ENCODE measurements at regions not wholly inside any gene's neighbourhood (a gene's known extent, or its start where the extent isn't known, plus 50 kb on each side); places are given as distances from the start of the nearest gene placed in this dataset.

DNA sequence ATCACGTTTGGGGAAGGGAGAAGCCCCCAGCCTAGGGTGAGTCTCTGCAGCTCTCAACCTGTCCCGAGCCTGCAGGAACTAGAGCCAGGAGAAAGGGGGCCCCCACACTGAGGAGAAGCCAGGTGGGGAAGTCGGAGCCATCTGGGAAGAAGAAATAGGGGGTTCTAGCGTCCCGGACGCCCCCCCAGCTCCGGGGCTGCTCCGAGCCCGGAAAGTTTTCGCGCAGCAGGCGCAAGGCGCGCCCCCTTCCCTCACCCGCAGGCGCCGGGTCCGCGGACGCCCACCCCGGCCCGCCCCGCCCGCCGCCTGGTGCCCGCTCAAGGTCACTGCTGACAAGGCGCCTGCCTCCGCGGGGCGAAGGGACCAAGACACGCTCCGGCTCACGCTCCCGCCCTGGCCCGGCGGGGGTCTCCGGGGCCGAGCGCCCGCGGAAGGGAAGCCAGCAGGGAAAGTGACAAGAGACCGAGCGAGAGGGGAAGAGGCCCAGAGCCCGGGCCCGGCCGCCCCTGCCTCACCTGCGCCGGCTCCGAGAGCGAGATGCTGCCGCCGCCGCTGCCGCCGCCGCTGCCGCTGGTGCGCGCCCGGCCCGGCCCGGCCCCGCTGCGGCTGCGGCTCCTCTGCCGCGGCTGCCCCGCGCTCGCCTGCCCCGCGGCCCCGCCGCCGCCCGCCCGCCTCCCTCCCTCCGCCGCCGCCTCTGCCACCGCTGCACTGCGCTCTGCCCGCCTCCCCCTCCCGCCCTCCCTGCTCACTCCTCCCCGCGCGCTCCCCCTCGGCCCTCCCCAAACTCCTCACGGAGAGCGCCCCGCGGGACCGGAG, 108.4 kb upstream of the SLC6A11 start:
- Histone ChIP-seq H3K4me3 (peak overlapping the region; percentile 38), H3K4me2 (peak overlapping the region; percentile 93), H3K27ac (no peak overlapping the region), H3K4me1 (0 out of 3 replicates have a peak, but pooled peaks cover 3% of the 10 kb centered on the region), H3K9me3 (no peaks in the 10 kb centered on the region)
- 0 out of 3 replicates have a peak, but pooled peaks have one; percentile 6 for TF ChIP-seq SMC3 (IDR thresholded peaks at IDR 0.05)
- TF ChIP-seq, protein P1, sequence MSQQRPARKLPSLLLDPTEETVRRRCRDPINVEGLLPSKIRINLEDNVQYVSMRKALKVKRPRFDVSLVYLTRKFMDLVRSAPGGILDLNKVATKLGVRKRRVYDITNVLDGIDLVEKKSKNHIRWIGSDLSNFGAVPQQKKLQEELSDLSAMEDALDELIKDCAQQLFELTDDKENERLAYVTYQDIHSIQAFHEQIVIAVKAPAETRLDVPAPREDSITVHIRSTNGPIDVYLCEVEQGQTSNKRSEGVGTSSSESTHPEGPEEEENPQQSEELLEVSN (IDR thresholded peaks at IDR 0.05; ENCODE audit: borderline replicate concordance, low read depth), result no peak
- CTCF ChIA-PET, result interaction anchor here (1.1 to 2.0 kb wide), 3 partner anchors 11 to 31 kb away, joined by 3 to 9 read pairs (median 8); no protein-coding TSS in a partner anchor
- DNase-seq (ENCODE audit: low read depth in 1 of 2, low spot score in 1 of 2) (no peak), ATAC-seq (peak; percentile 16 to 48; a peak in 1 of 6 replicates), FAIRE-seq (no peak)
- POLR2A ChIA-PET, result no interaction called here
- WGBS (ENCODE audit: missing lambda C conversion rate), result 13% methylated on average over 9 of the region's 93 CpGs

DNA sequence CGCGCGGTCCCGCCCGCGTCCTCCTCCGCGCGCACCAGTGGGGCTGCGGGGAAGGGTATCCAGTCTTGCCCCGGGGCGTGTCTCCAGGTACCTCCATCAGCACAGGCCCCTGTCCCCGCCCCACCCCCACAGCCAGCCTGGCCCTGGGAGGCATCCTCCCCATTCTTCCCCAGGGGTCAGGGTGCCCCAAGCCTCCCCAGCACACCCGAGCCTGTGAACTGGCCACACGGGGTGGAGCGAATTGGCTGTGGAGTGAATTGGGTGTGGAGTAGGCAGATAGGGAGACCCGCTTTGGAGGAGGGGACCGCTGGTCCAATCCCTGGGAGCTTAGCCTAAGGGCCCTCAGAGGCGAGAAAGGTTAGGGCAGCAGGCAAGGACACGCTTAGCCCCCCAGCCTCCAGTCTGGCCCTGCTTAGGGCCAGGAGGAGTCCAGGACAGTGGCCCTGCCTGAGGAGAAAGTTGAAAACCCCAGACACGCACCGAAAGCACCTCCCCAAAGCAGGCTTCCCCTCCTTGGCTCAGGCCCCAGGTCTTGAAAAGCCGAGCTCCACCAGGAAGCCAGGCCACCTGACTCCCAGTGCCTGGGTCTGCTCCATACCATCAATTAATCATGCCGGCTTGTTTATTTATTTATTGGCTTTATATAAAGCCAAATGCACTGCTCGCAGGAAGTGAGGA, 107.7 kb upstream of the SLC6A11 start:
- TF ChIP-seq, protein P2, sequence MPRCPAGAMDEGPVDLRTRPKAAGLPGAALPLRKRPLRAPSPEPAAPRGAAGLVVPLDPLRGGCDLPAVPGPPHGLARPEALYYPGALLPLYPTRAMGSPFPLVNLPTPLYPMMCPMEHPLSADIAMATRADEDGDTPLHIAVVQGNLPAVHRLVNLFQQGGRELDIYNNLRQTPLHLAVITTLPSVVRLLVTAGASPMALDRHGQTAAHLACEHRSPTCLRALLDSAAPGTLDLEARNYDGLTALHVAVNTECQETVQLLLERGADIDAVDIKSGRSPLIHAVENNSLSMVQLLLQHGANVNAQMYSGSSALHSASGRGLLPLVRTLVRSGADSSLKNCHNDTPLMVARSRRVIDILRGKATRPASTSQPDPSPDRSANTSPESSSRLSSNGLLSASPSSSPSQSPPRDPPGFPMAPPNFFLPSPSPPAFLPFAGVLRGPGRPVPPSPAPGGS (IDR thresholded peaks at IDR 0.05), result no peak
- TF ChIP-seq FOSB (CRISPR knock-in tag; IDR thresholded peaks at IDR 0.05) (no peak), FOXS1 (CRISPR knock-in tag; IDR thresholded peaks at IDR 0.05) (no peak), RAD21 (conservative IDR thresholded peaks at IDR 0.05 in 1 of 2, IDR thresholded peaks at IDR 0.05 in 1 of 2) (no peak), TP53 (CRISPR knock-in tag; IDR thresholded peaks at IDR 0.05) (no peak), HOXB5 (CRISPR knock-in tag; IDR thresholded peaks at IDR 0.05) (no peak), CHD2 (IDR thresholded peaks at IDR 0.05; ENCODE audit: low read length, partially characterized antibody) (no peak), ZNF302 (CRISPR knock-in tag; IDR thresholded peaks at IDR 0.05) (no peak), TFCP2L1 (CRISPR knock-in tag; IDR thresholded peaks at IDR 0.05) (no peak), NR3C1 (IDR thresholded peaks at IDR 0.05) (no peak), POLR2AphosphoS2 (conservative IDR thresholded peaks at IDR 0.05; ENCODE audit: low read length) (no peak)
- TF ChIP-seq, protein P3, sequence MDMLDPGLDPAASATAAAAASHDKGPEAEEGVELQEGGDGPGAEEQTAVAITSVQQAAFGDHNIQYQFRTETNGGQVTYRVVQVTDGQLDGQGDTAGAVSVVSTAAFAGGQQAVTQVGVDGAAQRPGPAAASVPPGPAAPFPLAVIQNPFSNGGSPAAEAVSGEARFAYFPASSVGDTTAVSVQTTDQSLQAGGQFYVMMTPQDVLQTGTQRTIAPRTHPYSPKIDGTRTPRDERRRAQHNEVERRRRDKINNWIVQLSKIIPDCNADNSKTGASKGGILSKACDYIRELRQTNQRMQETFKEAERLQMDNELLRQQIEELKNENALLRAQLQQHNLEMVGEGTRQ (IDR thresholded peaks at IDR 0.05), result no peak
- TF ChIP-seq, protein P4, sequence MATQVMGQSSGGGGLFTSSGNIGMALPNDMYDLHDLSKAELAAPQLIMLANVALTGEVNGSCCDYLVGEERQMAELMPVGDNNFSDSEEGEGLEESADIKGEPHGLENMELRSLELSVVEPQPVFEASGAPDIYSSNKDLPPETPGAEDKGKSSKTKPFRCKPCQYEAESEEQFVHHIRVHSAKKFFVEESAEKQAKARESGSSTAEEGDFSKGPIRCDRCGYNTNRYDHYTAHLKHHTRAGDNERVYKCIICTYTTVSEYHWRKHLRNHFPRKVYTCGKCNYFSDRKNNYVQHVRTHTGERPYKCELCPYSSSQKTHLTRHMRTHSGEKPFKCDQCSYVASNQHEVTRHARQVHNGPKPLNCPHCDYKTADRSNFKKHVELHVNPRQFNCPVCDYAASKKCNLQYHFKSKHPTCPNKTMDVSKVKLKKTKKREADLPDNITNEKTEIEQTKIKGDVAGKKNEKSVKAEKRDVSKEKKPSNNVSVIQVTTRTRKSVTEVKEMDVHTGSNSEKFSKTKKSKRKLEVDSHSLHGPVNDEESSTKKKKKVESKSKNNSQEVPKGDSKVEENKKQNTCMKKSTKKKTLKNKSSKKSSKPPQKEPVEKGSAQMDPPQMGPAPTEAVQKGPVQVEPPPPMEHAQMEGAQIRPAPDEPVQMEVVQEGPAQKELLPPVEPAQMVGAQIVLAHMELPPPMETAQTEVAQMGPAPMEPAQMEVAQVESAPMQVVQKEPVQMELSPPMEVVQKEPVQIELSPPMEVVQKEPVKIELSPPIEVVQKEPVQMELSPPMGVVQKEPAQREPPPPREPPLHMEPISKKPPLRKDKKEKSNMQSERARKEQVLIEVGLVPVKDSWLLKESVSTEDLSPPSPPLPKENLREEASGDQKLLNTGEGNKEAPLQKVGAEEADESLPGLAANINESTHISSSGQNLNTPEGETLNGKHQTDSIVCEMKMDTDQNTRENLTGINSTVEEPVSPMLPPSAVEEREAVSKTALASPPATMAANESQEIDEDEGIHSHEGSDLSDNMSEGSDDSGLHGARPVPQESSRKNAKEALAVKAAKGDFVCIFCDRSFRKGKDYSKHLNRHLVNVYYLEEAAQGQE (IDR thresholded peaks at IDR 0.05), result no peak
- TF ChIP-seq, protein P1 (IDR thresholded peaks at IDR 0.05; ENCODE audit: borderline replicate concordance, low read depth), result no peak
- TF ChIP-seq, protein P5, sequence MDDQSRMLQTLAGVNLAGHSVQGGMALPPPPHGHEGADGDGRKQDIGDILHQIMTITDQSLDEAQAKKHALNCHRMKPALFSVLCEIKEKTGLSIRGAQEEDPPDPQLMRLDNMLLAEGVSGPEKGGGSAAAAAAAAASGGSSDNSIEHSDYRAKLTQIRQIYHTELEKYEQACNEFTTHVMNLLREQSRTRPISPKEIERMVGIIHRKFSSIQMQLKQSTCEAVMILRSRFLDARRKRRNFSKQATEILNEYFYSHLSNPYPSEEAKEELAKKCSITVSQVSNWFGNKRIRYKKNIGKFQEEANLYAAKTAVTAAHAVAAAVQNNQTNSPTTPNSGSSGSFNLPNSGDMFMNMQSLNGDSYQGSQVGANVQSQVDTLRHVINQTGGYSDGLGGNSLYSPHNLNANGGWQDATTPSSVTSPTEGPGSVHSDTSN (IDR thresholded peaks at IDR 0.05), result no peak
- H3K9me3 ChIP-seq, result no peaks in the 10 kb centered on the region
- peak overlapping the region; percentile 38; the same call in 2 of the 3 replicates for H3K4me3 ChIP-seq
- DNase-seq (ENCODE audit: low read depth in 1 of 2, low spot score in 1 of 2), result no peak
- H3K27ac ChIP-seq, result no peak overlapping the region
- 64% methylated on average over 12 of the region's 25 CpGs for WGBS (ENCODE audit: missing lambda C conversion rate)
- peak overlapping the region; percentile 93 for H3K4me2 ChIP-seq
- ChIA-PET POLR2A (no interaction called here), CTCF (interaction anchor here (1.0 kb wide), 1 partner anchor 30 kb away, joined by 3 read pairs; no protein-coding TSS in a partner anchor)
- FAIRE-seq, result no peak
- H3K4me1 ChIP-seq, result 0 out of 3 replicates have a peak, but pooled peaks cover 3% of the 10 kb centered on the region
- ATAC-seq, result no peak; a peak in 1 of 6 replicates
